ENCODE measurements at regions not wholly inside any gene's neighbourhood (a gene's known extent, or its start where the extent isn't known, plus 50 kb on each side); places are given as distances from the start of the nearest gene placed in this dataset.

- TF ChIP-seq, protein P1, sequence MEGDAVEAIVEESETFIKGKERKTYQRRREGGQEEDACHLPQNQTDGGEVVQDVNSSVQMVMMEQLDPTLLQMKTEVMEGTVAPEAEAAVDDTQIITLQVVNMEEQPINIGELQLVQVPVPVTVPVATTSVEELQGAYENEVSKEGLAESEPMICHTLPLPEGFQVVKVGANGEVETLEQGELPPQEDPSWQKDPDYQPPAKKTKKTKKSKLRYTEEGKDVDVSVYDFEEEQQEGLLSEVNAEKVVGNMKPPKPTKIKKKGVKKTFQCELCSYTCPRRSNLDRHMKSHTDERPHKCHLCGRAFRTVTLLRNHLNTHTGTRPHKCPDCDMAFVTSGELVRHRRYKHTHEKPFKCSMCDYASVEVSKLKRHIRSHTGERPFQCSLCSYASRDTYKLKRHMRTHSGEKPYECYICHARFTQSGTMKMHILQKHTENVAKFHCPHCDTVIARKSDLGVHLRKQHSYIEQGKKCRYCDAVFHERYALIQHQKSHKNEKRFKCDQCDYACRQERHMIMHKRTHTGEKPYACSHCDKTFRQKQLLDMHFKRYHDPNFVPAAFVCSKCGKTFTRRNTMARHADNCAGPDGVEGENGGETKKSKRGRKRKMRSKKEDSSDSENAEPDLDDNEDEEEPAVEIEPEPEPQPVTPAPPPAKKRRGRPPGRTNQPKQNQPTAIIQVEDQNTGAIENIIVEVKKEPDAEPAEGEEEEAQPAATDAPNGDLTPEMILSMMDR (IDR thresholded peaks at IDR 0.05): no peak
- TF ChIP-seq POLR2A (IDR thresholded peaks at IDR 0.05): no peak
These were observed 78.3 kb upstream of the RGS1 start for GRCh38 chr1:192497214-192497794.
